Subcutaneous abdominal adipose tissue (tissue), 5 donors: ENCODE measurements at regions not wholly inside any gene's neighbourhood (a gene's known extent, or its start where the extent isn't known, plus 50 kb on each side); places are given as distances from the start of the nearest gene placed in this dataset.

Source experiments
- H3K27ac ChIP-seq: one replicate; pipeline ENCODE4 v1.7.0; 2013; ENCODE audit warnings: low read depth, mild to moderate bottlenecking, inconsistent platforms, low read length, moderate library complexity
- H3K27me3 ChIP-seq, 5 donors: one replicate each; pipeline ENCODE4 v1.7.0; 2013; ENCODE audit warnings: low read length in 5 of 5, inconsistent platforms in 1 of 5; ENCODE audit not compliant: control insufficient read depth in 5 of 5, insufficient read depth in 4 of 5
- H3K36me3 ChIP-seq, 5 donors: one replicate each; pipeline ENCODE4 v1.7.0; 2013; ENCODE audit warnings: low read length in 5 of 5; ENCODE audit not compliant: control insufficient read depth in 5 of 5, insufficient read depth in 5 of 5
- H3K4me1 ChIP-seq, 5 donors: one replicate each; pipeline ENCODE4 v1.7.0; 2013; ENCODE audit warnings: low read length in 5 of 5, mild to moderate bottlenecking in 3 of 5, moderate library complexity in 1 of 5; ENCODE audit not compliant: control insufficient read depth in 5 of 5, insufficient read depth in 5 of 5
- H3K4me3 ChIP-seq, 5 donors: one replicate each; pipeline ENCODE4 v1.7.0; 2013; ENCODE audit warnings: low read length in 5 of 5, low read depth in 1 of 5
- H3K9ac ChIP-seq, 5 donors: one replicate each; pipeline ENCODE4 v1.7.0; 2013; ENCODE audit warnings: low read length in 5 of 5, mild to moderate bottlenecking in 4 of 5, moderate library complexity in 3 of 5
- H3K9me3 ChIP-seq, 5 donors: one replicate each; pipeline ENCODE4 v1.7.0; 2013; ENCODE audit warnings: low read length in 5 of 5; ENCODE audit not compliant: control insufficient read depth in 5 of 5
- donor health status: healthy.
- donor health status: healthy.
- donor health status: healthy.
- donor health status: healthy.
- donor health status: healthy.

DNA sequence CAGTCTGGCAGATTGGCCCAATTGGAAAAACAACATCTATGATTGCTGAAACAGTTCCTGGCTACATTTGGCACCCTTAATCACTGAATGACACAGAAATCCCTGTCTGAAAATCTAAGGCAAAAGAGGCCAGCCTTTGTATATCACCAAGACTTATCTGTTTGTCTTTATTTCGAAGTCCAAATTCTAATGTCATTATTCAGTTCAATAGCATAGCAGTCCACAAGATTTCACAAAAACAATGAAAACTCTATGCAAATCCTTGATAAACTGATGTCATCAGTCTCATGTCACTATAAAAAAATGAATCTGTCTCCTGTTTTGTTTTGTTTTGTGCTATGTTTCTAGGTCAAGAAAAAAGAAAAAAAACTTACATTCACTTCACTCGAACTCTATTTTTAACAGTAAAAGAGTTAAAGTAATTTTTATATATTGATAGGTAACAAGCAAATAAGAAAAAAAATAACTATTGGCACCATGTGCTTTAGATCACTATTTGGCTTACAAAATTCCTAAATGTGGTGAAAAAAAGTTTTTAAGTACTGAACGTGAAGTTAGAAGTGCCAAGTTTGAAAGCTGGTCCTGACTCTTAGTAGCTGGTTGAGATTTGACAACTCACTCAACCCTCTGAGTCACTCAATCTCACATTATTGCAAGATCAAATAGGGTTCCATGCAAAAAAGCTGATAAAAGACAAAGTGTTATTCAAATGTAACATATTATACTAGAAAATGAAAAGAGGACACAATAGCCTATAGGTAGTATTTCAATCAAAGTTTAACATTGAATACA is 359.3 kb downstream of the IRS1 start:
- Histone ChIP-seq H3K4me3 (no peak overlapping the region), H3K27me3 (no peaks in the 10 kb centered on the region), H3K9ac (peak overlapping the region in 1 of 5 donors; percentile 43), H3K4me1 (peaks cover 0 to 21% (median 10%) of the 10 kb centered on the region in 5 donors), H3K27ac (peak overlapping the region; percentile 76), H3K9me3 (no peaks in the 10 kb centered on the region), H3K36me3 (no peaks in the 10 kb centered on the region)

DNA sequence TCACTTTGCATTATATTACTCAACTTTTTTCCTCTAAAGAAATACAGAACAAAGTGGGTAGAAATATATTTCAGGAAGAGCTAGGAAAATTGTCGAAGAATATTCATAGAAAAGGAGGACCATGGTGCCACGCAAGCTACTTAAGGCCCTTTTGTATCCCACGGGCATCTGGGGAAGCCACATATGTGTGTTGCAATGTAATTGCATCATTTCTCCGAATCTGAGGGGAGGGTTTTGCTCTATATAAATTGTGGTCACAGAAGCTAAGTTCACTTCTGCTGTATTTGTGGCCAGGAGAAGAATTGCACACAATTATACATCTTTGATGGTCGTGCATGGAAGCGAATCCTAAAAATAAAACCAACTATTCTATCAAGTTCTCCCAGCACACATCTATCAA is 360.3 kb downstream of the IRS1 start:
- no peaks in the 10 kb centered on the region for H3K9me3 ChIP-seq
- H3K4me1 ChIP-seq, result peaks cover 0 to 31% (median 19%) of the 10 kb centered on the region in 5 donors
- H3K4me3 ChIP-seq, result no peak overlapping the region
- H3K36me3 ChIP-seq, result no peaks in the 10 kb centered on the region
- peak overlapping the region; percentile 76 for H3K27ac ChIP-seq
- H3K27me3 ChIP-seq, result no peaks in the 10 kb centered on the region
- H3K9ac ChIP-seq, result peak overlapping the region in 1 of 5 donors; percentile 43

DNA sequence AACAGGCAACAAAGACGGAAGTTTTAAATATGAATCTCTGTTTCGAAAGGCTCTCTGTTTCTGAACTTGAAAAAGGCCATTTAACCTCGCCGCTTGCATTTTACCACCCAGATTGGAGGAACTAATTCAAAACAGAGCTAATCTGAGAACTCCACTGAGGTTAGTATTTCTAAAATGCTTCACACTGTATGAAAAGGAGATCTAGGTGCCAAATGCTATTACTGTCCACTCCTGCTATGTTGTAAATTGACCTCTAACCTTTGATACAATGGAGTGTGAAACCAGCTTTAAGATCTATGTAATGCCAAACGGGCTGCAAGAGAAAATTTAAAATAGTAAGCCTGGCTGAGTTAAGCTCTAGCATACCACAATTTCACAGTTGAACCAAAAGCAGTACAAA is 364.5 kb downstream of the IRS1 start:
- peak overlapping the region; percentile 73 for H3K27ac ChIP-seq
- no peaks in the 10 kb centered on the region for H3K36me3 ChIP-seq
- H3K27me3 ChIP-seq, result no peaks in the 10 kb centered on the region
- H3K9ac ChIP-seq, result peak overlapping the region in 1 of 5 donors; percentile 40
- H3K9me3 ChIP-seq, result no peaks in the 10 kb centered on the region
- peak overlapping the region in 1 of 5 donors; percentile 19 for H3K4me3 ChIP-seq
- peaks cover 0 to 40% (median 27%) of the 10 kb centered on the region in 5 donors for H3K4me1 ChIP-seq

DNA sequence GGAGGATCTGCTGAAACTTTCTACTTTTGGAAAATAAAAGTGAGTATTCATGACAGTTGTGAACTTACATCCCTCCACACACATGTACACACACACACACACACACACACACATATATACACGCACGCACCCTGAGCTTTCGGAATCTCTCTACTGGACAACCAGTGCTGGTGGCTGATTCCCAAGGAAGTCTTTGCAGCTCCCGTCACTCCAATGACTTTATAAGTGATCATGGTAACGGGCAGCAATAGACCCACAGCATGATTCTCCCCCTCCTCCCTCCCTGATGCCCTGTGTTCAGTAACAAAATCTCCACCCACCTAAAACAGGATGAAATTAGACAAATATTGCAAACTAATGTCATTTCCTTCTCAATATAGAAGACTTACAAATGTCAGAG is 364.9 kb downstream of the IRS1 start:
- Histone ChIP-seq H3K4me3 (peak overlapping the region in 1 of 5 donors; percentile 19), H3K9me3 (no peaks in the 10 kb centered on the region), H3K27ac (peak overlapping the region; percentile 73), H3K27me3 (no peaks in the 10 kb centered on the region), H3K36me3 (no peaks in the 10 kb centered on the region), H3K9ac (peak overlapping the region in 1 of 5 donors; percentile 40), H3K4me1 (peaks cover 0 to 40% (median 28%) of the 10 kb centered on the region in 5 donors)

DNA sequence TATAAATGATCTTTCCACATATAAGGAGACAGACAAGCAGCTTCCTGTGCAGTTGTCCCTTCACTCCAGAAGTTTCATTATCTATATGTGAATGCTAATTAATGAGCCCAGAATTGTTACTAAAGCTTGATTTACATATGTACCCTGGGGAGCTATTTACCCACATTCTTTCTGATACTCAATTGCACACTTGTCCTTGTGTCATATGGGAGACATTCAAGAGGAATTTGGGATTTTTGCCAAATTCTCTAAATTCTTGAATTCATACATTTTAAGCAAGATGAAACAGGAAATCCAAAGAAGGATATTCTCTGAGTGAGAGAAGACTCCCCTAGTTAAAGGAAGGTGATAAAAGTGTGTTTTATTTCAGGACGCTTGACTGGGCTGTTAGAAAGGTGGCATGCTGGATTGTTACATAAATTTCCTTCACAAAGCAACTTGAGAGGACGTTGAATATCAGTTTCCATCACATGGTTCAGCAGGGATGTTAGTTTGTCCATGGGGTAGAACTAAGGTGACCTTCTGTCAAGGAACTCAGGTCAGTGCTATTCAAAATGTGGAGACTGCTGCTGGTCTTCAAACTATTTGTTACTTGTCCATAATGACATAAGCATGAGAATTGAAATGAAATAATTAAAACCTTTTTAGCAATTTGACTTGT is 368.2 kb downstream of the IRS1 start:
- Histone ChIP-seq H3K4me3 (no peak overlapping the region), H3K27ac (peak overlapping the region; percentile 20), H3K36me3 (no peaks in the 10 kb centered on the region), H3K4me1 (peaks cover 0 to 40% (median 23%) of the 10 kb centered on the region in 5 donors), H3K9ac (no peak overlapping the region), H3K27me3 (no peaks in the 10 kb centered on the region), H3K9me3 (no peaks in the 10 kb centered on the region)

DNA sequence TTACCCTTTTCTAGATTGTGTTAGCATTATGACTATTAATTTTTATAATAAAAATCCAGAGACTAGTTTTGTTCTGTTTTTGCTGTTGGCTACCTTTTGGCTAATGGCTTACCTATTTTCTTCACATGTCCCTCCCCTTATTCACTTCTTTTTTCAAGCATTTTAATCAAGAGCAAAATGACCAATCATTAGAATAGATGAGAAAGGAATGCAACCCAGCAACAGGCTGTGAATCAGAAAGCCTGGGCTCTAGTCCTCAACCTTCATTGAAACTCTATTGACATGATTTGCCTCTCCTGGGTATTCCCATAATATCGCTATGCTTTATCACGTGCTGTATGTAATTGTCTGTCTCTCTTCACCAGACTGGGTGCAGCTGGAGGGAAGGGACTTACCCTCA is 370.1 kb downstream of the IRS1 start:
- H3K27ac ChIP-seq, result no peak overlapping the region

DNA sequence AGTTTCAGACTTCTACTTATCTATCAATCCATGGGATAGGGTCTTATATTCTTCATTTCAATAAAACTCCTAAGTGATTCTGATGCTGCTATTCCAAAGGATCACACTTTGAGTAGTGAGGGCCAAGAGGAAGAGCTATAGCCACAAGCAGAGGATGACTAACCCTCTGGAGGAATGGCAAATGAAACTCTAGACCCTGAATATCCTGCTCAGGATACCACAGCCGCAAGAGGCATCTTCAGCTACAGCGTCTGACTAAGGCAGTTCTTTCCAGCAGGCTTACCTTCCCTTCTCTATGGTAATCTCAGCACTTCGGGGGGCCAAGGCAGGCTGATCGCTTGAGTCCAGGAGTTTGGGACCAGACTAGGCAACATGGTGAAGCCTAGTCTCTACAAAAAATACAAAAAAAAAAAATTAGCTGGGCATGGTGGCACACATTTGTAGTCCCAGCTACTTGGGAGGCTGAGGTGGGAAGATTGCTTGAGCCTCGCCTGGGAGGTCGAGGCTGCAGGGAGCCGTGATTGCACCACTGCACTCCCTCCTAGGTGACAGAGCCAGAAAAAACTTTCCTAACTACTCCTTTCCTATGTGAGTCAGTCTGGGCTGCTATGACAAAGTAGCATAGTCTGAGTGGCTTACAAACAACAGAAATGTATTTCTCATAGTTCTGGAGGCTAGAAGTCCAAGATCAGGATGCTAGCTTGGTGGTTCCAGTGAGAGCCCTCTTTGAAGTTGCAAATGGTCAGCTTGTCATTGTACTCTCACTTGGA is 371.9 kb downstream of the IRS1 start:
- Histone ChIP-seq H3K36me3 (no peaks in the 10 kb centered on the region), H3K27me3 (no peaks in the 10 kb centered on the region), H3K27ac (no peak overlapping the region), H3K4me3 (no peak overlapping the region), H3K4me1 (peaks cover 0 to 40% (median 23%) of the 10 kb centered on the region in 5 donors), H3K9me3 (no peaks in the 10 kb centered on the region), H3K9ac (no peak overlapping the region)

More for the DNA sequence above, 370.1 kb downstream of the IRS1 start:
- Histone ChIP-seq H3K9ac (no peak overlapping the region), H3K4me3 (no peak overlapping the region), H3K4me1 (peaks cover 0 to 30% (median 11%) of the 10 kb centered on the region in 5 donors), H3K9me3 (no peaks in the 10 kb centered on the region), H3K36me3 (no peaks in the 10 kb centered on the region), H3K27me3 (no peaks in the 10 kb centered on the region)

DNA sequence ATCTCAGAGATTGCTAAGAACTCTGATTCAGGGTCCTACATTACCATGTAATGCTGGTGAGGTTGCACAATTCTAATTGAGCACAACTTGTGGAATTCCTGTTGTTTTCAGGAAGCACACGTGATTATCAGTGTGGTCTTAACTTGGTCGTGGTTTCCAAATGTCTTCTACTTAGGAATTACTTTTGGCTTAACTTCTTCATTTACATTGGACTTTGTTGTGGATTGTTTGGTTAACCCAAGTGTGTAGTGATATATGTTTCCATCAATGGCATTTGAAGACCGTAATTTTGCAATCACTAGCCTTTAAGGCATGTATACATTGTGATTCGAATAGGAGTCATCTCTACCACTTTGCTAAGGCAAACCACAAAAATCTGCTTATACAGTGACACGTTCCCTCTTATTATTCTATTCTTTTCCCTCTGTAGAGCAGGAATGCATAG is 373.3 kb downstream of the IRS1 start:
- Histone ChIP-seq H3K4me3 (no peak overlapping the region), H3K36me3 (no peaks in the 10 kb centered on the region), H3K27me3 (no peaks in the 10 kb centered on the region), H3K27ac (no peak overlapping the region), H3K9ac (no peak overlapping the region), H3K9me3 (no peaks in the 10 kb centered on the region), H3K4me1 (peaks cover 0 to 34% (median 20%) of the 10 kb centered on the region in 5 donors)

DNA sequence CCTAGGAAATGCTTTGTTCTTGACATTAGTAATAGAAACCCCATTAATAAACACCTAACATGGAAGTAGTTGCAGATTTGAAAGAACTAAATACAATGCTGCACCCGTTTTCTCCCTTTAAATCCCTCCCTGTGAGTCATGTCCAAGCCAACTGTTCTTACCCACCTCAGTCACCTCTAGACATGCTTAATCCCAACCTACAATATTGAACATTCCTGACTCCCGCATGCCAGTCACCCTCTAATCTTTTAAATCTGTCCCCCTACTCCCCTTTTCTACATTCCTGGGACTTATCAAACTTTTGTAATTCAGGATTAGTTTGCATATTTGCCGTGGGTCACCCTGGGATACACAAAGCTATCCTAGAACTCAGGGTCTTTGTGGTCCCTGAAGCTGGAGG is 374.6 kb downstream of the IRS1 start:
- Histone ChIP-seq H3K4me3 (no peak overlapping the region), H3K27ac (no peak overlapping the region), H3K36me3 (no peaks in the 10 kb centered on the region), H3K9ac (no peak overlapping the region), H3K9me3 (no peaks in the 10 kb centered on the region), H3K27me3 (no peaks in the 10 kb centered on the region), H3K4me1 (peaks cover 0 to 22% (median 14%) of the 10 kb centered on the region in 5 donors)
